GM21619 (cell line): ENCODE measurements at regions not wholly inside any gene's neighbourhood (a gene's known extent, or its start where the extent isn't known, plus 50 kb on each side); places are given as distances from the start of the nearest gene placed in this dataset.
"Not testable (repeated sequence)": the region's sequence is repeated elsewhere in the genome, so short reads cannot be mapped to it uniquely, and the experiment has no call there.

Source experiments
- ATAC-seq: cut with Tn5 transposase; IDR thresholded peaks from one replicate; pipeline ENCODE4 v1.9.1; 2021; ENCODE audit not compliant: unreplicated experiment

- no peak for ATAC-seq
Measured at GRCh38 chr9:80678906-80679305, 1010.4 kb downstream of the TLE1 start.

- no peak for ATAC-seq
Measured at GRCh38 chr9:80673496-80673895, 1015.9 kb downstream of the TLE1 start.

- no peak for ATAC-seq
Measured at GRCh38 chr9:80665479-80665878, 1023.9 kb downstream of the TLE1 start.

- no peak for ATAC-seq
Measured at GRCh38 chr9:80664327-80665210, 1024.8 kb downstream of the TLE1 start.

GRCh38 chr9:80659751-80660150, 1029.6 kb downstream of the TLE1 start:
- not testable (repeated sequence) for ATAC-seq

- no peak for ATAC-seq
Measured at GRCh38 chr9:80651044-80651443, 1038.3 kb downstream of the TLE1 start.

GRCh38 chr9:80649496-80649895, 1039.9 kb downstream of the TLE1 start:
- no peak for ATAC-seq

GRCh38 chr9:80649001-80649420, 1040.3 kb downstream of the TLE1 start:
- ATAC-seq = no peak

- ATAC-seq = no peak
Measured at GRCh38 chr9:80648336-80648735, 1041.0 kb downstream of the TLE1 start.

GRCh38 chr9:80646211-80646610, 1043.1 kb downstream of the TLE1 start:
- ATAC-seq = no peak

- ATAC-seq = no peak
Measured at GRCh38 chr9:80644044-80644443, 1045.3 kb downstream of the TLE1 start.

GRCh38 chr9:80635065-80635464, 1054.3 kb downstream of the TLE1 start:
- no peak for ATAC-seq

- ATAC-seq = no peak
Measured at GRCh38 chr9:80632041-80632440, 1057.3 kb downstream of the TLE1 start.

- ATAC-seq = no peak
Measured at GRCh38 chr9:80622508-80622907, 1050.7 kb downstream of the TLE4 start.

- ATAC-seq = no peak
Measured at GRCh38 chr9:80619356-80619755, 1047.6 kb downstream of the TLE4 start.

- no peak for ATAC-seq
Measured at GRCh38 chr9:80615964-80616363, 1044.2 kb downstream of the TLE4 start.

- ATAC-seq = no peak
Measured at GRCh38 chr9:80605793-80606192, 1034.0 kb downstream of the TLE4 start.

- ATAC-seq = no peak
Measured at GRCh38 chr9:80605129-80605528, 1033.4 kb downstream of the TLE4 start.

- ATAC-seq = no peak
Measured at GRCh38 chr9:80602291-80602690, 1030.5 kb downstream of the TLE4 start.

- no peak for ATAC-seq
Measured at GRCh38 chr9:80596579-80596978, 1024.8 kb downstream of the TLE4 start.

GRCh38 chr9:80595192-80595591, 1023.4 kb downstream of the TLE4 start:
- ATAC-seq = no peak

GRCh38 chr9:80592413-80592812, 1020.6 kb downstream of the TLE4 start:
- no peak for ATAC-seq

- no peak for ATAC-seq
Measured at GRCh38 chr9:80586786-80587330, 1015.1 kb downstream of the TLE4 start.
